ENCODE measurements at regions not wholly inside any gene's neighbourhood (a gene's known extent, or its start where the extent isn't known, plus 50 kb on each side); places are given as distances from the start of the nearest gene placed in this dataset.

GRCh38 chr20:51333971-51334370 is 208.5 kb downstream of the NFATC2 start:
- Histone ChIP-seq H3K4me1 (replicated peaks in 1 of 2; ENCODE audit: control insufficient read depth in 2 of 2, insufficient read depth in 2 of 2, low read length in 2 of 2) (peaks cover 0 to 16% of the 10 kb centered on the region in 2 experiments; a peak in 4 of 5 replicates), H3K9me1 (ENCODE audit: control insufficient read depth, insufficient read depth, low read length) (no peaks in the 10 kb centered on the region), H3K9ac (ENCODE audit: insufficient read depth in 1 of 2, low read depth in 2 of 2, low read length in 2 of 2) (no peak overlapping the region), H4K20me1 (replicated peaks; ENCODE audit: control insufficient read depth, insufficient read depth, low read length) (no peaks in the 10 kb centered on the region), H3K79me2 (ENCODE audit: control insufficient read depth, insufficient read depth, low read length) (no peaks in the 10 kb centered on the region), H3K27me3 (ENCODE audit: control insufficient read depth in 2 of 2, insufficient read depth in 2 of 2, low read length in 2 of 2) (peaks cover 0 to 20% of the 10 kb centered on the region in 2 experiments; a peak in 3 of 5 replicates), H3K36me3 (ENCODE audit: control insufficient read depth, insufficient read depth, low read length) (no peaks in the 10 kb centered on the region), H3K27ac (ENCODE audit: extremely low read depth, low read depth, low read length) (no peak overlapping the region), H3K9me3 (replicated peaks; ENCODE audit: control insufficient read depth, insufficient read depth, low read depth, low read length) (no peaks in the 10 kb centered on the region), H2AFZ (ENCODE audit: low read depth, low read length) (peak overlapping the region; percentile 73; the same call in 1 of the 2 replicates), H3K4me3 (no peak overlapping the region), H3K4me2 (ENCODE audit: insufficient read depth, low read length) (no peak overlapping the region)
- intact Hi-C loops (cut with micrococcal nuclease) (no loop called here), in situ Hi-C loops (cut with MboI) (no loop called here)
- ChIA-PET POLR2A (interaction anchor here (0.7 kb wide), 1 partner anchor 292 kb away, joined by 3 read pairs; no protein-coding TSS in a partner anchor), CTCF (ENCODE audit: low intra/inter-chr PET ratio) (no interaction called here)
- no peak for FAIRE-seq
- no peak for DNase-seq (ENCODE audit: extremely low read depth in 1 of 4, low spot score in 3 of 4)
- WGBS (ENCODE audit: insufficient coverage, low coverage, missing lambda C conversion rate), result 24% methylated on average over 14 of the region's 14 CpGs
- no peak for ATAC-seq
- TF ChIP-seq RREB1 (CRISPR knock-in tag; IDR thresholded peaks at IDR 0.05) (peak; percentile 44; the same call in 1 of the 2 replicates), NR1H2 (CRISPR knock-in tag; IDR thresholded peaks at IDR 0.05) (no peak), ZNF175 (CRISPR knock-in tag; IDR thresholded peaks at IDR 0.05; ENCODE audit: low read depth) (peak; percentile 71; the same call in 1 of the 2 replicates)
- no TSS peak for BruUV-seq (replicated peaks)

Measured in K562 (cell line).